ENCODE measurements at regions not wholly inside any gene's neighbourhood (a gene's known extent, or its start where the extent isn't known, plus 50 kb on each side); places are given as distances from the start of the nearest gene placed in this dataset.

DNA sequence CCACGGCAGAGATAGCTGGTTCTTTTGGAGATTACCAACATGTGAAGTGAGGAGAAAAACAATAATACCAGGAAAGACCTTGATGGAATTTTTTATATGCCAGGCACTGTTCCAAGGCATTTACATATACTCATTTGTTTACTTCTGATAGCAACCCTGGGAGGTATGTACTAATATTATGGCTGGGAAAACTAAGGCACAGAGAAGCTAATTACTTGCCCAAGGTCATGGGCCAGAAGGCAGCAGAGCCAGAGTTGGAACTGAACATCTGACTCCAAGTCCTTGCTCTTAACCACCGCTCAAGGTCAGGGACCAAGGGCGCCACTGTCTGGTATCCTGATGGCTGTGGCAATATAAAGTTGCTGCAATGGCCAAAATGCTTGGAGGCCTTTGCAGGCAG lies 97.0 kb upstream of the KCNG1 start:
- TF ChIP-seq, protein P1, sequence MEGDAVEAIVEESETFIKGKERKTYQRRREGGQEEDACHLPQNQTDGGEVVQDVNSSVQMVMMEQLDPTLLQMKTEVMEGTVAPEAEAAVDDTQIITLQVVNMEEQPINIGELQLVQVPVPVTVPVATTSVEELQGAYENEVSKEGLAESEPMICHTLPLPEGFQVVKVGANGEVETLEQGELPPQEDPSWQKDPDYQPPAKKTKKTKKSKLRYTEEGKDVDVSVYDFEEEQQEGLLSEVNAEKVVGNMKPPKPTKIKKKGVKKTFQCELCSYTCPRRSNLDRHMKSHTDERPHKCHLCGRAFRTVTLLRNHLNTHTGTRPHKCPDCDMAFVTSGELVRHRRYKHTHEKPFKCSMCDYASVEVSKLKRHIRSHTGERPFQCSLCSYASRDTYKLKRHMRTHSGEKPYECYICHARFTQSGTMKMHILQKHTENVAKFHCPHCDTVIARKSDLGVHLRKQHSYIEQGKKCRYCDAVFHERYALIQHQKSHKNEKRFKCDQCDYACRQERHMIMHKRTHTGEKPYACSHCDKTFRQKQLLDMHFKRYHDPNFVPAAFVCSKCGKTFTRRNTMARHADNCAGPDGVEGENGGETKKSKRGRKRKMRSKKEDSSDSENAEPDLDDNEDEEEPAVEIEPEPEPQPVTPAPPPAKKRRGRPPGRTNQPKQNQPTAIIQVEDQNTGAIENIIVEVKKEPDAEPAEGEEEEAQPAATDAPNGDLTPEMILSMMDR (IDR thresholded peaks at IDR 0.05): no peak
- no peak for TF ChIP-seq POLR2A (IDR thresholded peaks at IDR 0.05)
- TF ChIP-seq EP300 (IDR thresholded peaks at IDR 0.05): no peak
- TF ChIP-seq POLR2AphosphoS5 (IDR thresholded peaks at IDR 0.05): no peak
- H3K9me3 ChIP-seq: no peaks in the 10 kb centered on the region
- no peak overlapping the region for H3K27ac ChIP-seq
- WGBS, 2 donors (ENCODE audit: low coverage in 1 of 2): 38 to 80% methylated on average over 1 of the region's 3 CpGs
- H3K4me1 ChIP-seq: peaks cover 0 to 28% (median 4%) of the 10 kb centered on the region in 3 donors
- peaks cover 20% of the 10 kb centered on the region for H3K27me3 ChIP-seq
- H3K36me3 ChIP-seq: no peaks in the 10 kb centered on the region
- no peak for ATAC-seq
- H3K4me3 ChIP-seq: no peak overlapping the region

DNA sequence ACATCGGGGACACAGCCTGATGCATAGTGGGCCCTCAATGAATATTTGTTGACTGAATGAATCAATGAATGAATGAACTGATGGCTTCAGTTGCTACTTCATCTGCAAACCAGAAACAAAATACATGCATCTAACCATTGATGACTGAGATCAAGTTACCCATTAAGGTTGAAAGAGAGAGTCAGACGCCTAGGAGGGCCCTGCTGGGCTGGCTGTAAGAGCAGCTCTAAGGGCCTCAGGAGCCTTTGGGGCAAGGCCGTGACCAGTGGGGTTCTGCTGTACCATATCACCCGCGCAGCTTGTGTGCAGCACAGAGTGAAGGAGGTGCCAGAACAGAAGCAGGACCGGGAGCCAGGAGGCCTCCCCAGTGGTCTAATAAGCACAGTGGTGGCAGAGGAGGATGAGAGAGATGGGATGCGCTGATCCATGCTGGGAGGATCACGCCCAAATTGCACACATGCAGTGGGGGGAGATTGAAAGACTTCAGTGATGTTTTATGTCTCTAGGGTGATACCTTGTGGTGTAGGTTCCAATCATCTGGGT lies 96.1 kb upstream of the KCNG1 start:
- H3K4me1 ChIP-seq: peaks cover 0 to 28% (median 4%) of the 10 kb centered on the region in 3 donors
- H3K27ac ChIP-seq: no peak overlapping the region
- no peak overlapping the region for H3K4me3 ChIP-seq
- WGBS, 2 donors (ENCODE audit: low coverage in 1 of 2): 88 to 100% methylated on average over 2 to 6 of the region's 8 CpGs
- H3K36me3 ChIP-seq: no peaks in the 10 kb centered on the region
- H3K9me3 ChIP-seq: no peaks in the 10 kb centered on the region
- TF ChIP-seq, protein P1 (IDR thresholded peaks at IDR 0.05): no peak
- TF ChIP-seq POLR2AphosphoS5 (IDR thresholded peaks at IDR 0.05) (no peak), POLR2A (IDR thresholded peaks at IDR 0.05) (no peak), EP300 (IDR thresholded peaks at IDR 0.05) (no peak)
- ATAC-seq: no peak
- H3K27me3 ChIP-seq: peaks cover 29% of the 10 kb centered on the region

DNA sequence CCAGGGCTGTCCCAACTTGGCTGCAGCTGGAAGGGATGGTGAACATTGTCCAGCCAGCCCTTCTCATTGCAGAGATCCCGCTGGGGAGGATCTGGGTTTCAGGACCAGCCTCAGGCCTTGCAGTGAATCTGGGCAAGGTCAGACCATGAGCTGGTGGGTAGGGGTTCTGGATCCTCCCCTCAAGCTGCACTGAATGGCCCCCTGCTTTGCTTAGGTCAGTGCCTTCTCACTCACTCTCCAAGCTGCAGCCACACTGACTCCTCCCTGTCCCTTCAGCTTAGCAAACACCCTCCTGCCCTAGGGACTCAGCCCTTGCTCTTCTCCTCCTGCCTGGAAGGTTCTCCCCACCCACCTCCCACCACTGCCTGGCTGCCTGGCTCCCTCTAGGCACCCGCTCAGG lies 95.3 kb upstream of the KCNG1 start:
- H3K27me3 ChIP-seq: peaks cover 34% of the 10 kb centered on the region
- peaks cover 0 to 25% (median 4%) of the 10 kb centered on the region in 3 donors for H3K4me1 ChIP-seq
- no peaks in the 10 kb centered on the region for H3K9me3 ChIP-seq
- H3K4me3 ChIP-seq: no peak overlapping the region
- no peak for ATAC-seq
- H3K36me3 ChIP-seq: no peaks in the 10 kb centered on the region
- no peak overlapping the region for H3K27ac ChIP-seq
- no peak for TF ChIP-seq POLR2AphosphoS5 (IDR thresholded peaks at IDR 0.05)
- TF ChIP-seq POLR2A (IDR thresholded peaks at IDR 0.05): no peak
- no peak for TF ChIP-seq EP300 (IDR thresholded peaks at IDR 0.05)
- WGBS, 2 donors (ENCODE audit: low coverage in 1 of 2): no CpG with 5 or more reads among the region's 2 CpGs

DNA sequence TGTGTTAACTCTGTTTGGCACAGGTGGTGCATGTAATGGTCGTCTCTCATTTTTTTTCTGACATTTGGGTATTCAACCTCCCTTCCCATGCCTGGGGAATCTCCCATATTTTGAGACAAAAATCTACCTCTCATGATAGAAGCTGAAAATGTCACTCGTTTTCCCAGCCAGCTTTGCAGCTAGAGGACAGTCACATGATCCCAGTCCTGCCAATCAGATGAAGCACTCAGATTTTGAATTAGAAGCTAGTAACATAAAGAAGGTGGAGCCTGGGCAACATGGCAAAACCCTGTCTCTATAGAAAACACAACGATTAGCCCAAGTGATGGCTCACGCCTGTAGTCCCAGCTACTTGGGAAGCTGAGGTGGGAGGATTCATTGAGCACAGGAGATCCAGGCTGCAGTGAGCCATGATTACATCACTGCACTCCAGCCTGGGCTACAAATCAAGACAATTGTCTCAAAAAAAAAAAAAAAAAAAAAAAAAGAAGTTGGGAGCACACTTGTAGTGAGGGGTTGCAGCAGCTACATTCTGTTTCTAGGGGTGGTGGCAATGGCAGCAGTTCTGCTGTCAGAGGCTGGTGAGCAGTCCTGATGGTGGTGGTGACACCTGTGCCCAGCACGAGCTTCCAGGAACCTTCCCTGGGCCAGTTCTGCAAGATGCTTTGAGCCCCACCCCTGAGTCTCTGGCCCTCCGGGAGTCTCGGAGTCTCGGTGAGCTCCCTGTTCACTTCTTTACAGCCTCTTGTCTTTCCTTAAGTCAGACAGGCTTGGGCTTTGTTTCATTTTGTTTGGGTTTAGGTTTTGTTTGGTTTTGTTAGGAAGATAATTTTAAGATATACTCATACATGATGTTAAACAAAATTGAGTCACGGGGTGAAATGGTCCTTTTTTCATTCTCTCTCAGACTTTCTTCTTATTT lies 94.1 kb upstream of the KCNG1 start:
- peaks cover 39% of the 10 kb centered on the region for H3K27me3 ChIP-seq
- no peak overlapping the region for H3K4me3 ChIP-seq
- no peaks in the 10 kb centered on the region for H3K9me3 ChIP-seq
- H3K27ac ChIP-seq: no peak overlapping the region
- ATAC-seq: no peak
- TF ChIP-seq EP300 (IDR thresholded peaks at IDR 0.05) (no peak), POLR2AphosphoS5 (IDR thresholded peaks at IDR 0.05) (no peak), POLR2A (IDR thresholded peaks at IDR 0.05) (no peak)
- TF ChIP-seq, protein P1 (IDR thresholded peaks at IDR 0.05): no peak
- H3K4me1 ChIP-seq: peaks cover 0 to 14% (median 4%) of the 10 kb centered on the region in 3 donors
- H3K36me3 ChIP-seq: no peaks in the 10 kb centered on the region
- WGBS, 2 donors (ENCODE audit: low coverage in 1 of 2): 46 to 66% methylated on average over 7 to 9 of the region's 9 CpGs

DNA sequence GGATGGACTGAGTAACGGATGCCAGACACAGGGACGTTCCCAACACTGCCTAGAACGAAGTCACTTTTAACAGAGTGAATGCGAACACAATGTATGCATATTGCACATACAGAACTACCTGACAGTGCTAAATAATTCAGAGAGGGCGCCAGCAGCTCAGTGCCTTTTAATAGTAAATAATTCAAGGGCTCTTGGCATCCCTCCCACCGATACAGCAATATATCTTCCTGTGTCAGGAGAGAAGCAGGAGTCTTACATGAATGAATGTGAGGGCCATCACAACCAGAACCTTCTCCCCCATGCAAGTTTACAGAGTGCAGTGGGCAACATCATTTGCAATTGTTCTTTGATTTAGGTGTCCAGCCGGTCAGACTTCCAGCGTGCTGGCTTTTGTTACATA lies 88.4 kb upstream of the KCNG1 start:
- no peaks in the 10 kb centered on the region for H3K4me1 ChIP-seq
- no peak overlapping the region for H3K4me3 ChIP-seq
- WGBS, 2 donors (ENCODE audit: low coverage in 1 of 2): 27 to 31% methylated on average over 6 to 7 of the region's 8 CpGs
- TF ChIP-seq POLR2AphosphoS5 (IDR thresholded peaks at IDR 0.05) (no peak), EP300 (IDR thresholded peaks at IDR 0.05) (no peak), POLR2A (IDR thresholded peaks at IDR 0.05) (no peak)
- TF ChIP-seq, protein P1 (IDR thresholded peaks at IDR 0.05): no peak
- H3K27ac ChIP-seq: no peak overlapping the region
- no peaks in the 10 kb centered on the region for H3K9me3 ChIP-seq
- no peak for ATAC-seq
- H3K27me3 ChIP-seq: peaks cover 63% of the 10 kb centered on the region
- H3K36me3 ChIP-seq: no peaks in the 10 kb centered on the region
